ENCODE measurements at regions not wholly inside any gene's neighbourhood (a gene's known extent, or its start where the extent isn't known, plus 50 kb on each side); places are given as distances from the start of the nearest gene placed in this dataset.
"Not testable (repeated sequence)": the region's sequence is repeated elsewhere in the genome, so short reads cannot be mapped to it uniquely, and the experiment has no call there.

DNA sequence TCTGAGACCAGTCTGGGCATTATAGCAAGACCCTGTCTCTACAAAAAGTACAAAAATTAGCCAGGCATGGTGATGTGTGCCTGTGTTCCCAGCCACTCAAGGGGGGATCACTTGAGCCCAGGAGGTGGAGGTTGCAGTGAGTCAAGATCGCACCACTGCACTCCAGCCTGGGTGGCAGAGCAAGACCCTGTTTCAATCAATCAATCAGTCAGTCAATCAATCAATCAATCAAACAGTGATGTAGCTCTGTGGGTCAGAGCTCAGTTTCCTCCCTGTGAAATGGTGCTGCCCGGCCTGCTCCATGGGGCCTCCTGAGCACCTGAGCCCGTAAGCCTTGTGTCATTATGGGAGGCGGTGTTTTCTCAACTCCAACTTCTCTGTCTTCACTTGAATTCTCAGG, 167.1 kb upstream of the CIBAR2 start:
- ATAC-seq (no peak), DNase-seq (no peak)
- intact Hi-C loops (cut with micrococcal nuclease) = no loop called here

DNA sequence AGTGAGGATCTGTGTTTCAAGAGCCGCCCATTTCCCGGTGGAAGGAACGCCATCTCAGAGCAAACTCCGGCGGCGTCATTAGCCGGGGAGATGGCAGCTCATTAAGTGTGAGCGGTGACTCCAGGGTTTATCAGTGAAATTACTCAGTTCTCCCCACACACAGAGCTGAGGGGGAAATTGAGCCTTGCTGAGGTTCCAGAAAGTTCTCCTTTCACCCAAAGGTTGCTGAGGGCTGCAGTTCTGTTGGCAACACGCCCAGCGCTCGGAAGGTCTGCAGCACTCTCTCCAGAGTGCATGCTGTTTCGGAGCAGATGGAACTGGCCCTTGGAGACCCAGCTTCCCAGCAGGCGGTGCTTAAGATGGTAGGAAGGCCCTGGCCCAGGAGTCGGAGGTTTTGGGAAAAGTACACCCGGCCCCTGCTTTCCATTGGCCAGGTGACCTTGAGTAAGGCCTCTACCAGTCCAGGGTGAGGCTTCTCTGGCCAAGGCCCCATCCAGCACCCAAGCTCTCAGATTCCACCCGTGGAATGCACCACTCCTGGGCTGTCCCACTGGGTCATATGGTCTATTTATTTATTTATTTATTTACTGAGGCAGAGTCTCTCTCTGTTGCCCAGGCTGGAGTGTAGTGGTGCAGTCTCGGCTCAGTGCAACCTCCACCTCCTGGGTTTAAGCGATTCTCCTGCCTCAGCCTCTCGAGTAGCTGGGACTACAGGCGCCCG, 167.7 kb upstream of the CIBAR2 start:
- DNase-seq = peak; percentile 75
- ATAC-seq = peak; percentile 36
- intact Hi-C loops (cut with micrococcal nuclease) = no loop called here

DNA sequence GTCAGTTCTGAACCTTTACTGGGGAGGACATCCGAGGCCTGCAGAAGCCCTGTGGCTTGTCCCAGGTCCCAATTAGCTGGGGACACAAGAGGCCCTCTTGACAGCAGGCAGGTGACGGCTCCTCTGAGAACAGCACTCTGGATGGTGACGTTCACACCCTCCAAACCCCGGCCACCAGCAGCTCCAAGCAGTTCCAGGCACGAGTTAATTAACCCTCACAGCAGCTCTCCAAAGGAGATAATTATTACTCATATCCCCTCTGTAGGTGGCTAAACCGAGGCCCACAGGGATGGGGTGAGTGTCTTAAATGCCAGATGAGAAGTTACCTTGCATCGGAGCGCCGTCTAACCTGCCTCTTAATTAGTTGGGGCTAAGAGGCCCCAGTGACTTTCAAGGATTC, 168.9 kb upstream of the CIBAR2 start:
- no peak for DNase-seq
- ATAC-seq = no peak
- intact Hi-C loops (cut with micrococcal nuclease) = no loop called here

DNA sequence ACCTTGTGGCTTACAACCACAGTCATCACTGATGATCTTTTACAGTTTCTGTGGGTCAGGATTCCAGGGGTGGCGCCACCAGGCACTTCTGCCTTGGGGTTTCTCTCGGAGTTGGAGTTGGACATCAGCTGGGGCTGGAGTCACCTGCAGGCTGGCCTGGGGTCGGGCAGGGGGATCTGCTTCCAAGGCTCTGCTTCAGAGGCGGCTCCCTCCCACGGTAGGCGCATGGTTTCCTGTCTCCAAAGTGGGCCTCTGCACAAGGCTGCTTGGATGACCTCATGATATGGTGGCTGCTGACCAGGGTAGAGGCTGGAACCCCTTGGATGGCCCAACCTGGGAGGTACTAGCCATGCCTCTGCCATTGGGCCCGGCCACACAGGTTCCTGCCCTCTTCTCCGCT, 170.6 kb upstream of the CIBAR2 start:
- intact Hi-C loops (cut with micrococcal nuclease) = no loop called here
- no peak for ATAC-seq
- no peak for DNase-seq

DNA sequence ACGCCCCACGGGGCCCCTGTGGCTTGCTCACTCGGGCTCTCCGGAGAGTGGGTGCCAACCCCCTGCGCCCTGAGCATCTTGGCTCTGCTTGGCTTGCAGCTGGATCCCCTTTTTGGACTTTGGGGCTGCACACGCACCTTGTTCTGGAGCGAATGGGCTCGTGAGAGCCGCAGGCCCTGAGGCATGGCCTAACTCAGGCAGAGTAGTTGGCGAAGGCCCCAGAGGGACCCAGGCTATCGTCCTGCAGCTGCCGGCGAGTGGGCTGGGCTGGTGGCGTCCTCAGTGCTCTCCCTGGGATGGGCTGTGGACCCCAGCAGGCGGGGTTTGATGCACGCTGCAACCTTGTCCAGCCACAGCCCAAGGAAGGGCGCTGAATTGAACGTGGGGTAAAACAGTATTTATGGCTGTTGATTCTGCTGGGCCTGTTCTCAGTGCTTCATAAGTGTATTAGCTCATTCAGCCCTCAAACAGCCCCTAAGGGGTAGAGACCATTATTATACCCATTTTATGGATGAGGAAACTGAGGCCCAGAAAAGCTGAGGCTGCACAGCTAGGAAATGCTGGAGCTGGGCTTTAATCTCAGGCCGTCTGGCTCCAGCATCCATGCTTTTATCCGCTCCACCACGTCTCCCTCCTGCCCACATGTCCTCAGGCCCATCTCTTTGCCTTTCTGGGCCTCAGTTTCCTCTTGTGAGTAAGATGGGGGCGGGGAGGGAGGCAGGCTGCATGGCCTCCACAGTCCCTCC, 171.2 kb upstream of the CIBAR2 start:
- intact Hi-C loops (cut with micrococcal nuclease) = no loop called here
- ATAC-seq = no peak
- no peak for DNase-seq

DNA sequence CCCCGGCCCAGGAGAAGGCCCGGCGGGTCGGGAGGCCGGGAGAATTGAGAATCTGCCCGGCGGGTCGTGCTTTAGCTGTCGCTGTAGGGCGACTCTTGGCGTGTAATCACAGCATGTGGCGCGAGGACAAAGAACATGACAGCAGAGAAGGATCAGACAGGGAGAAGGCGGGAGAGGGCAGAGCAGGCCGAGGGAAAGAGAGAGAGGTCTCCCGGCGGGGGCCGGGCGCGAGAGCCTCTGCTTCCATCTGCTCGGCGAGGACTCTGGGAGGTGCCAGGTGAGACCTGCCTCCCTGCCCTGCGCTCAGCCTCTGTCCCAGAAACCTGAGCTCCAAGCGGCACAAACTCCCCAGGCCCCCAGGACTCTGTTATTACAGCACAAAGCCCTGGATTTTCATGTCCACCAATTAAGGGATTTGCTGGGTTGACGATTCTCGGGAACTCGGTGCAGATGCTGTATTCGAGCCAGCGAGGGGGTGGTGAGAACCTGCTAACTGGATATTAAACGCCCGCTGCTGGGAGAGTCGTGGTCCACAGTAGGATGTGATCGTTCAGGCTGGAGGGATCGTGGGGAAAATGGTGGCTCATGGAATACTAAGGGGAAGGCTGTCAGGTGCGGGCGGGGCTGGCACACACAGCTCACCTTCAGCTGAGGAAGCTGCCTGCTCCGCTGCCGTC, 172.0 kb upstream of the CIBAR2 start:
- DNase-seq (no peak), ATAC-seq (no peak)
- intact Hi-C loops (cut with micrococcal nuclease) = no loop called here

DNA sequence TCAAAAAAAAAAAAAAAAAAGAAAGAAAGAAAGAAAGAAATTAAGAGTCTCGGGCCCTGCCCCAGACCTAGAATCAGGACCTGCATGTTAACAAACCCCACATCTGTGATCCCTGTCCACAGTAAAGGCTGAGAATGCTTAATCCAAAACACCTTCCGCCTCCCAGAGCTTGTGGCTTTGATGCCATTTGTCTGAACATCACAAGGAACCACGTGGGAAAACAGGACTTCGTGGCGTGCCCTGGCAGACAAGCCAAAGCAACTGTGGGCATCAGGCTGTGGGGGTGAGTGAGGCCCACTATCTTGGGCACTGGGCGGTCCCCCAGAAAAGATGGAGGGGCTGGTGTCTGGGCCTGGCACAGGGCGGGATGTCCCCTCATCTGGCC, 173.4 kb upstream of the CIBAR2 start:
- ATAC-seq (no peak), DNase-seq (no peak)
- intact Hi-C loops (cut with micrococcal nuclease) = no loop called here

DNA sequence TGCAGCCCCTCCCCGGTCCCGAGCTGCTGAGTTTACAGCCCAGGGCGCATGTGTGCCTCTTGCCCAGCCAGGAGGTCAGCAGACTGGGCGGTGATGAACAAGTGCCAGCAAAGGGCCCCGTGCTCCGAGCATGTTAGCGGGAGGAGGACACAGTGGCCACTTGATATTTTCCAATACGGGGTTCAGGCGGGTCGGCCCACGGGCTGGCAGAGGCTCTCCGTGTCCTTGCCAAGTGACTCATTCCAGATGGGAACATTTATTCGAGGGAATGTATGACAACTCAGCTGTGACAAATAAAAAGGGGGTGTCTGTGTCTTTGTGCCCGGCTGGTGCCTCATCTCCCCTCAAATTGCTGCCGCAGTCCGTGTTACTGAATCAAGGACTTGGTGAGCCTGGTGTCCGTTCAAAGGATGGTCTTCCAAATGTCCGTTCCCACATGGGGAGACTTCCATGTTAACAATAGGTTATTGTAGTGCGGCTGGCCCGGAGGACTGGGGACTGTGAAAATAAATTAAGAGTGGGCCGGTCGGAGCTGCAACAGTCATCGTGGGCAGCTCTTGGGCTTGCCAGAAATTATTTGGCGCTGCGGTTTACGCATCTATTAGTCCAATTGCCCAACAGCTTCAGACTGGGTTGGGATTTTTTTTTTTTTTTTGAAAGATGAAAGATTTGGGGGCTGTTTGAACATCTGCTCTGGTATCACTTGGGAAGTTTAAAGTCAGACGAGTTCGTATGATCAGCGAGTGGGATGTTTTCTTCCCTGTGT, 174.0 kb upstream of the CIBAR2 start:
- peak; percentile 81 for DNase-seq
- ATAC-seq = peak; percentile 82
- intact Hi-C loops (cut with micrococcal nuclease) = no loop called here

DNA sequence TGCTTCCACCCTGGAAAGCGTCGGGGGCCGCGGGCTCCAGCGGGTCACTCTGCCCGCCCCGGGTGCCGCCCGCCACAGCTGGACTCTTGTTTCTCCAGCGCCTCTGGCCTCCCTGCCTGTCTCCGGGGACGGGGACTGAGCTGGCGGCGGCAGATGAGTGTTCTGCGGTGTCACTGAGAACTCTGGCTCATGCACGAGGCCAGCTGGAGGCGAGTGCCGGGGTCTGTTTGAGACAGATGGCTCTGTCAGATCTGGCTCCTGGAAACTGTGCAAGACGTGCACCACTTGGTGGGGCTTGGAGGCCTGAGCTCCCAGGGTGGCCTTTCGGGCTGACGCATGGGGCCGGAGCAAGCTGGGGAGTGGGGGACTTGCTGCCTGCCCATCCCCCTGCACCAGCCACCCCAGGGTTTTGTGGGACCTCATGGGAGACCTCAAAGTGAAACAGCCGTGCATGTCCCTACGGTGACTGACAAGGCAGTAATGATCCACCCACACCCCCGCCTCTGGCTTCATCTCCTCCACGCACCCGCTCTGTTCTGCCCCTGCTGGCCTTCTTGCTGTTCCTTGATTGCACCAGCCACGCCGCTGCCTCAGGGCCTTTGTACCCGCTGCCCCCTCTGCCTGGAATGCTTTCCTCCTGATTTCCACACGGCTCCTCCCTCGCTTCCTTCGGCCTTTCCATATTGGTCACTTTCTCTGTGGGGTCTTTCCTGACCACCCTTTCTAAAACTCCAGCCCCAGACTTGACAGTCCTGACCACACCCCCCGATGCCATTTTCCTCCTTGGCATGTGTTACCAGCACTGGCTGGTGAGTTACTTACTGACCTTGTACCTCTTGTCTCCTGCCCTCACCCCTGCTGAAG, 174.9 kb upstream of the CIBAR2 start:
- peak; percentile 42 for ATAC-seq
- intact Hi-C loops (cut with micrococcal nuclease) = no loop called here
- DNase-seq = peak; percentile 73

DNA sequence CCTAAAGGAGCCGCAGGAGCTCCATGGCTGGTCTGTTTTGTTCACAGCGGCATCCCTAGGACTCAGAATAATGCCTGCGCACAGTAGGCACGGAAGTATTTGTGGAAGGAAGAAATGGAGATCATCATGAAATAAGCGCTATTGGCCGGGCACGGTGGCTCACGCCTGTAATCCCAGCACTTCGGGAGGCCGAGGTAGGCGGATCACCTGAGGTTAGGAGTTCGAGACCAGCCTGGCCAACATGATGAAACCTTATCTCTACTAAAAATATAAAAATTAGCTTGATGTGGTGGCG, 175.5 kb upstream of the CIBAR2 start:
- intact Hi-C loops (cut with micrococcal nuclease); ATAC-seq; DNase-seq: not testable (repeated sequence)

DNA sequence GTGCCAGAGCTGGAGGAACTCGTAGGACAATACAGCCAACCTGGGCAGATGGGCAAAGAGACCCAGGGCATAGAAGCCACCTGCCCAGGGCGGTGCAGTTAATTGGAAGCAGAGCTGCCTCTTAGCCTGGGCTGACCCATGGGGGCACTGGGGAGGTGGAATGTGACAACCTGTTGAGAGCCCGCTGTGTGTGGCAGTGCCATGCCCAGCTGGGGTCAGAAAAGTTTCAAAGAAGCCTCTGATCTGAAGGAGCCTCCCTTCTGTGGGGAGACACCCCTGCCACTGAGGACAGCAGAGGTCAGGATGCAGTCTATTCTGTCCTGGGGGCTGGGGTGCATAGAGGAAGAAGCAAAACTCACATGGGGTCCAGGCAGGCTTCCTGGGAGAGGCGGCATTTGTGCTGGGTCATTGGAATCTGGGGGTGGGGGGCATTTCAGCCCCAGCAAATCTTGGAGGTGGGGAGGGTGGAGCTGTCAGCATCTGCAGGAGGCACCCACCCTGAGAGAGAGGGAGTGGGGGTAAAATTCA, 176.1 kb upstream of the CIBAR2 start:
- intact Hi-C loops (cut with micrococcal nuclease) = no loop called here
- DNase-seq (no peak), ATAC-seq (no peak)

DNA sequence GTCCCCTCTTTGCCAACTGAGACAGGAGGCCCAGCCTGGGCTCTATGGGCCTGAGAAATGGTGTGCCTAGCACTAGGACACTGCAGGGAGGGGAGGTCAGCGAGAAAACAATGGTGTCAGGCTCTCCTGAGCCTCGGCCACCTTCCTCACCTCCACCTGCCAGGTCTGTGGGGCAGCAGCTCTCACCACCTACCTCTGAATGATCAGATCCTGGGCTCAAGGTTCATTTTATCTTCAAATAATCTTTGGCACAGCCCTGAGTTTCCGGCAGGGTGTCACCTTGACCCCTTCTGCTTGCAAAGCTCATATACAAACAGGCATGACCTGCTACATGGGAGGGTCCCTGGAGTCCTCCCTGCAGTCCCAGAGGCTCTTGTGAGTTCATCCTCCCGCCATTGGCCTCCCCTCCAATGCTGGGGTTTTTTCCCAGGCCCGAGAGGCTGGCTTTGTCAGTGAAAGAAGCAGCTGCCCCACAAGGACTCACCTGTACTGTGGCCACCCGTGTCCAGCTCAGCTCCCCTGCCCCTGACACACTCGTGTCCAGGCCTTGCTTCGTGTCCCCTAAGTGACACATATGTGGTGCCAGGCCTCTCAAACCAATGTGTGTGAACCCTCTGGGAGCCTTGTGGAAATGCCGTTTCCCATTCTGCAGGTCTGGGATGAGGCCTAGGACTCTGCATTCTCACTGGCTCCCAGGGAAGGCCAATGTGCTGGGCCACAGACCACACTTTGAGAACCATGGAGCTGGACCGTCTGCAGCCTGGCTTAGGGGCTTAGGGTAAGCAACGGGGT, 176.8 kb upstream of the CIBAR2 start:
- intact Hi-C loops (cut with micrococcal nuclease) = no loop called here
- DNase-seq (no peak), ATAC-seq (no peak)

DNA sequence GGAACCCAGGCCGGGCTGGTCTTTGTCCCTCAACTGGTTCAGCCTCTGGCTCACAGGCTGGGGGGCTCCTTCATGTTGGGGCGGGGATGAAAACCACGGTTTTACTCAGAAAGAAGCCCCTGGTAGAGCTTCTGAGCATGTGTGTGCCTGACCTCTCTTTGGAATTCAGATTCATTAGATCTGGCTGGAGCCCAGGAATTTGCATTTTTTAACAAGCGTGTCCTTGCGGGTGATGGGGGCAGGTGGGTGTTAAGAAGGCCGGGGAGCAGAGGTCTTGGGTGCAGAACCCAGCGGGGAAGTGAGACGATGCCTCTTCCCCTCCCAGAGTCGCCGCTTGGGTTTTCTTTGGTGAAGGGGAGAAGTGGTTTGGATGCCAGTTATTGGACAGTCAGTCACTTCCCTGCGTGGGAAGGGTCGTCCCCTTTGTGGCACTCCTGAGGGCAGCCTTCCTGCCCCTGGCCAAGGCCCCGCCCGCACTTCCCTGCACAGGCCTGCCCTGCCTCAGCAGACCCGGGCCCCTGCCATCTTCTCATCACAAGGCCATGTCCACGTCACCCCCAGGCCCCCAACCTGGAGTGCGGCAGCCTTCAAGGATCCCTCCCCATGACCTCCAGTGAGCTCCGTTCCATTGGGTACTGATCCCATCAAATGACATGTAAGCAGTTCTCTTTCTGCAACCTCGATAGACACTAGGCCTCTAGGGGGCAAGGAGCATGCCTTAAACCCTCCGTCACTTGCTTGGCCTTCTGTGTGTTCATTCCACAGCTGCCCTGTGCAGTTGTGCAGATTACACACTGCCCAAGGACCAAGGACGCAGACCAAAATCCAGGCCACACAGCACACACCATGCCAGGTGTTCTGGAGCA, 177.7 kb upstream of the CIBAR2 start:
- intact Hi-C loops (cut with micrococcal nuclease) = no loop called here
- ATAC-seq (no peak), DNase-seq (no peak)

DNA sequence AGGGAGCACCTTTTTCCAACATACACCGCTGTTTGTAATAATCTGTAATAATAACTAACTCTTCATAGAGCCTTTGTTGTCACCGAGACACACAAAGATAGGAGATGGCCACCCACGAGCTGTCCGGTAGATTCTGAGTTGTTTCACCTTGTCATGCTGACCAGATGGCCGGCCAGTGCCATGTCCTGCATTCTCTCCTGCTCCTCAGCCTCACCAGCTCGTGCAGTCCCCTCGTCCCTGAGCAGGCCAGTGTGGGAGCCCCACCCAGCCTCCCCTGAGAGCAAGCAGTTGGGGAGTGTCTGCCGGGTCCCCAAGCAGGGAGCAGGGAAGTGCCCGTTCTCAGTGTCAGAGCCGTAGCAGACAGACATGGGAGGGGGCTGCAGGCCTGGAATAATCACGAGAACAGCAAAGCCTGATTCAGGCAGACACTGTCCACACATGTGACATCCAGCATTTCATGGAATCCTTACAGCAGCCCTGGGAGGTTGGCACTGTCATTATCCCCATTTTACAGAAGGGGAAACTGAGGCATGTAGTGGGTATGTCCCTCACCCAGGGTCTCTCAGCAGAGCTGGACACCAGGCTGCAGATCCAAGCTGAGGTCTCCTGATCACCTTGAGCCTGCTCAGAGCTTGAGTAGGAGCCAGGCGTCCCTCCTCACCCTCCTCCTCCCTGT, 178.5 kb upstream of the CIBAR2 start:
- intact Hi-C loops (cut with micrococcal nuclease) = no loop called here
- DNase-seq (no peak), ATAC-seq (no peak)

DNA sequence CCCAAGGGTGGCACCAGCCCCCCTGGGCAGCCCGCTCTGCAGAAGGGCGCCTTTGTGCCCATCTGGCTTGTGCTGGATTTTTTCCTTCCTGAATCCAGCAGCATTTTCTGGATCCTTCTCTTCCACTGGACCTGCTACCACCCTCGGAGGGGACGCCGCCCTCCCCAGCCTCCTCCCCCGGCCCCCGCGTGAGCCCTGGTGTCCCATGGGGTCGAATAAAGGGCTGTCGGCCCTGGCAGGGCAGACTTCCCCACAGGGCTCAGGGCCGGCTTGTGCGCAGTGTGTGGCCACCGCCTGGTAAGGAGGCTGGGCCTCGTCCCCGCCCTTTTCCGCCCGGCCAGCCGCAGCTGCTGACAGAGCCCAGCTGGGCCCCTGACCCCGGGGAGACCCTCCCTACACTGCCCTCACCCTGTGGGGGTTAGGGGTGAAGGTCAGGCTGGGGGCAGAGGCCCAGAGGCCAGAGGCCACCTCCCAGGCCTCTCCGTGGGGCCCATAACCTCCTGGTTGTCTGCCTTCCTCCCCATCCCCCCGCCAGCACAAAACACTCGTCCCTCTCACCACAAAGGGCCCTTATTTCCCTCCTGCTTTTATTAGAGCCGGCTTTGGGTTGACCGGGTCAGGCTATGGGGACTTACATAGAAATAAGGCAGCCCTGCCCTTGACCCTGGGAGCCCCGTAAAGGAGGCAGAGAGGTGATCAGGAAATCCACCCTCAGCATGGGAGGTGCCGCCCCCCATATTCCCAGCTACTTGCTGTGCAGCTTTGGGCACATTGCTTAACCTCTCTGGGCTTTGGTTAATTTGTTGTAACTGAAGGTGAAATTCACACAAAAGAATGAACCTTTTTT, 179.3 kb upstream of the CIBAR2 start:
- intact Hi-C loops (cut with micrococcal nuclease) = no loop called here
- DNase-seq (peak; percentile 75), ATAC-seq (peak; percentile 66)

DNA sequence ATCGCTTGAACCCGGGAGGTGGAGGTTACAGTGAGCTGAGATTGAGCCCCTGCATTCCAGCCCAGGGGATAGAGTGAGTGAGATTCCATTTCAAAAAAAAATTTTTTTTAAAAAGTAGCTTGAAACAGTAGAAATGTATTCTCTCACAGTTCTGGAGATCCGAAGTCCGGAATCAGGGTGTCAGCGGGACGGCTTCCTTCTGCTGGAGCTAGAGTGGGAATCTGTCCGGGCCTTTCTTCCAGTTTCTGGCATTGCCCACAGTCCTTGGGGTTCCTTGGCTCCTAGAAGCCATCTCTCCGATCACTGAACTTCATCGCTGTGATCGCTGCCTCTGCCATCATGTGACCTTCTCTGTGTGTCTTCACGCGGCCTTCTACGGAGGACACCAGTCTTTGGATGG, 181.2 kb upstream of the CIBAR2 start:
- no peak for DNase-seq
- no peak for ATAC-seq
- intact Hi-C loops (cut with micrococcal nuclease) = no loop called here

All from left ventricle myocardium superior (tissue), 1 donor.